ENCODE measurements at regions not wholly inside any gene's neighbourhood (a gene's known extent, or its start where the extent isn't known, plus 50 kb on each side); places are given as distances from the start of the nearest gene placed in this dataset.

DNA sequence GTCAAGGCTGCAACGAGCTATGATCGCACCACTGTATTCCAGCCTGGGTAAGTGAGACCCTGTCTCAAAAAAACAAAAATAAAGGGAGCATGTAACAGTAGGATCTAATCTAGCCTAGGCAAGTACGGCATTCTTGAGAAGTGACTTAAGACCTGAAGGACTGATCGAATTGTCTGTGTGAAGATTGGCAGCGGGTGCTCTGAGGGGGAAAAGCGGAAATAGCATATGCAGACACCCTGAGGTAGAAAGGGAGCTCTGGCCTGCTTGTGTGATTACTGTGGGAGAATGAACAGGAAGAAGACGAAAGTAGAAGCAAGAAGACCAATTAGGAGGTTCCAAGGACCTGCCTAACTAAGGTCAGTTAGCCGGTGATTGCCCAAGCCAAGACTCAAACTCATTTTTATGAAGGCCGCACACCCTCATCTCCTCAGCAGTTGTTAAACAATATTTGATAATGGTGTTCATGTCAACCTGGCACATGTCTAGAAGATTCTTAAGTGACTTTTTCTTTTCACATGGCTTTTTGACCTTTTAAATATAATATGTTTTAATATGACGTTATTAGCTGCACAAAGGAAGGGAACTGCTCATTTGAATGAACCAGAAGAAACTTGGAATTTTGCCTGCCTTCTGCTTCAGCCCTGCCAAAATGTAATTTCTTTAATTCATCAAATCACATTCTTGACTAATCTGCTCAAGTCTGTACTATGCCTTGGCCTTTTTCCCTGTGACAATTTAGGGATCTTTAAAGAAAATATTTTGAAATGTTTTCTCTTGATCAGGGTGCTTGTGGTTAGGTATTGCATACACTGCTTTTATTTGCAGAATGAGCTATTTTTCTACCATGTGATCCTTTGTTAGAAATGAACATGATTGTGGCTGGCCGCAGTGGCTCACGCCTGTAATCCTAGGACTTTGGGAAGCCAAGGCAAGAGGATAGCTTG, 289.2 kb upstream of the DMRT1 start:
- TF ChIP-seq NBN (conservative IDR thresholded peaks at IDR 0.05) (no peak), POLR2A (IDR thresholded peaks at IDR 0.05; ENCODE audit: insufficient read depth in 1 of 2, low read depth in 2 of 2, low read length in 2 of 2) (no peak), ZNF530 (CRISPR knock-in tag; IDR thresholded peaks at IDR 0.05; ENCODE audit: low read depth) (no peak), EP300 (IDR thresholded peaks at IDR 0.05; ENCODE audit: low read depth in 2 of 2, low read length in 2 of 2) (no peak), EP300 (CRISPR knock-in tag; IDR thresholded peaks at IDR 0.05; ENCODE audit: borderline replicate concordance) (no peak)

All from HepG2 (cell line).